HCT116 (cell line): ENCODE measurements at regions not wholly inside any gene's neighbourhood (a gene's known extent, or its start where the extent isn't known, plus 50 kb on each side); places are given as distances from the start of the nearest gene placed in this dataset.

Experiments
- ATAC-seq: fragments of 200-7000 bp; cut with Tn5 transposase; 2 replicates; pipeline ENCODE4 v1.9.1; 2020; ENCODE audit warnings: mild to moderate bottlenecking, moderate library complexity
- BruUV-seq: library from RNA; stranded (reverse); fragments of 400-500 nt; replicated peaks from 2 replicates; lab custom pipeline; 2021; lab: Mats Ljungman, UMichigan
- CTCF ChIA-PET: fragments of 300-600 bp; sonication (Branson Sonifier 250); formaldehyde crosslinking; loops from one replicate; lab custom pipeline; 2021; ENCODE audit warnings: antibody characterized with exemption; lab: Charles Lee
- POLR2A ChIA-PET: fragments of 300-600, 350-600 bp; sonication (Branson Sonifier 250); formaldehyde crosslinking; loops from one replicate; lab custom pipeline; 2021; ENCODE audit warnings: antibody characterized with exemption; lab: Charles Lee
- RAD21 ChIA-PET, 2 experiments: fragments of 300-600 bp; sonication (Branson Sonifier 250); formaldehyde crosslinking; loops; one replicate each; lab custom pipeline; 2023; ENCODE audit warnings: low total read pairs in 2 of 2; ENCODE audit not compliant: uncharacterized antibody in 2 of 2, unreplicated experiment in 2 of 2, low non-redundant PET in 1 of 2; lab: Charles Lee
- DNase-seq: peaks from one replicate; pipeline ENCODE4 v3.0.0-alpha.2; 2010; ENCODE audit warnings: low read depth, low spot score
- H2AFZ ChIP-seq: fragments of 200-600 bp; shearing (Covaris generic), sonication (generic); 2 replicates; pipeline ENCODE4 v1.6.1; 2017; ENCODE audit warnings: low read depth, mixed run types, mixed read lengths, antibody characterized with exemption, low read length; ENCODE audit not compliant: poor library complexity, severe bottlenecking
- H3K27ac ChIP-seq: 2 replicates; pipeline ENCODE4 v1.5.1; 2012; ENCODE audit warnings: low read depth, low read length
- H3K27me3 ChIP-seq: fragments of 200-600 bp; sonication (generic); 2 replicates; pipeline ENCODE4 v1.6.1; 2016; ENCODE audit warnings: mixed run types, low read length, mixed read lengths; ENCODE audit not compliant: insufficient read depth
- H3K36me3 ChIP-seq, 2 experiments: fragments of 200-500 bp in 1 of 2; fragments of 200-600 bp in 1 of 2; sonication (Bioruptor generic) in 1 of 2; sonication (generic) in 1 of 2; 2 replicates each; pipeline versions ENCODE4 v1.5.1 to v1.6.1; 2014 to 2016; ENCODE audit warnings: low read length in 2 of 2, inconsistent platforms in 1 of 2, mixed read lengths in 1 of 2, mixed run types in 1 of 2; ENCODE audit not compliant: insufficient read depth in 2 of 2, control insufficient read depth in 1 of 2
- H3K4me1 ChIP-seq, 2 experiments: fragments of 200-600 bp in 1 of 2; sonication (generic) in 1 of 2; 2 replicates each; pipeline versions ENCODE4 v1.5.1 to v1.6.1; 2012 to 2017; ENCODE audit warnings: low read length in 2 of 2, inconsistent platforms in 1 of 2, mild to moderate bottlenecking in 1 of 2, mixed read lengths in 1 of 2, mixed run types in 1 of 2, moderate library complexity in 1 of 2; ENCODE audit not compliant: insufficient read depth in 2 of 2, control insufficient read depth in 1 of 2
- H3K4me2 ChIP-seq: fragments of 200-600 bp; sonication (generic); 2 replicates; pipeline ENCODE4 v1.6.1; 2017; ENCODE audit warnings: mixed run types, low read length, mixed read lengths
- H3K4me3 ChIP-seq, 2 experiments: fragments of 200-600 bp in 1 of 2; sonication (generic) in 1 of 2; replicated peaks in 1 of 2; 2 replicates each; pipeline ENCODE4 v1.5.1; 2011 to 2016; ENCODE audit warnings: low read length in 2 of 2, control low read depth in 1 of 2, low read depth in 1 of 2, mild to moderate bottlenecking in 1 of 2, mixed read lengths in 1 of 2, mixed run types in 1 of 2
- H3K79me2 ChIP-seq: fragments of 200-600 bp; sonication (generic); 2 replicates; pipeline ENCODE4 v1.6.1; 2017; ENCODE audit warnings: mild to moderate bottlenecking, mixed run types, low read length, moderate library complexity, mixed read lengths; ENCODE audit not compliant: insufficient read depth
- H3K9ac ChIP-seq: fragments of 200-600 bp; sonication (generic); 2 replicates; pipeline ENCODE4 v1.6.1; 2016; ENCODE audit warnings: low read length, mixed read lengths
- H3K9me2 ChIP-seq: fragments of 200-600 bp; sonication (generic), shearing (Covaris generic); 2 replicates; pipeline ENCODE4 v1.6.1; 2017; ENCODE audit warnings: mixed run types, mild to moderate bottlenecking, moderate library complexity; ENCODE audit not compliant: insufficient read depth
- H3K9me3 ChIP-seq, 2 experiments: fragments of 200-500 bp in 1 of 2; fragments of 200-600 bp in 1 of 2; sonication (Bioruptor generic) in 1 of 2; sonication (generic) in 1 of 2; 2 replicates each; pipeline ENCODE4 v1.6.1; 2014 to 2017; ENCODE audit warnings: low read length in 2 of 2, mixed read lengths in 2 of 2, inconsistent platforms in 1 of 2, low read depth in 1 of 2, mild to moderate bottlenecking in 1 of 2, mixed run types in 1 of 2, moderate library complexity in 1 of 2; ENCODE audit not compliant: control insufficient read depth in 1 of 2, insufficient read depth in 1 of 2
- H4K20me1 ChIP-seq: fragments of 200-600 bp; sonication (generic), shearing (Covaris generic); 2 replicates; pipeline ENCODE4 v1.6.1; 2017; ENCODE audit warnings: mixed run types, mild to moderate bottlenecking, moderate library complexity; ENCODE audit not compliant: insufficient read depth
- CBX3 ChIP-seq: IDR thresholded peaks from 2 replicates; pipeline ENCODE4 v1.6.1; 2012; ENCODE audit warnings: low read depth
- ELF1 ChIP-seq: IDR thresholded peaks from 2 replicates; pipeline ENCODE4 v1.6.1; 2012; ENCODE audit warnings: low read depth, borderline replicate concordance
- EZH2phosphoT487 ChIP-seq: fragments of 200-600 bp; IDR thresholded peaks from 2 replicates; pipeline ENCODE4 v1.6.1; 2018; ENCODE audit warnings: antibody characterized with exemption, borderline replicate concordance
- SP1 ChIP-seq: IDR thresholded peaks from 2 replicates; pipeline ENCODE4 v1.6.1; 2012; ENCODE audit warnings: low read depth
- TCF7L2 ChIP-seq: IDR thresholded peaks from 2 replicates; pipeline ENCODE4 v1.7.0; 2011; ENCODE audit warnings: borderline replicate concordance, inconsistent platforms; ENCODE audit not compliant: insufficient read depth, insufficient read length; ENCODE audit errors: extremely low read depth
- intact Hi-C: fragments of 100-400 bp; cut with micrococcal nuclease; formaldehyde crosslinking; loops from 2 replicates; pipeline ENCODE4 v1.10.0; 2022
- TF ChIP-seq, protein P1 (sequence below): IDR thresholded peaks from 2 replicates; pipeline ENCODE4 v1.6.1; 2011; ENCODE audit warnings: mild to moderate bottlenecking, low read length, moderate library complexity; ENCODE audit not compliant: insufficient replicate concordance; ENCODE audit errors: extremely low read depth

DNA sequence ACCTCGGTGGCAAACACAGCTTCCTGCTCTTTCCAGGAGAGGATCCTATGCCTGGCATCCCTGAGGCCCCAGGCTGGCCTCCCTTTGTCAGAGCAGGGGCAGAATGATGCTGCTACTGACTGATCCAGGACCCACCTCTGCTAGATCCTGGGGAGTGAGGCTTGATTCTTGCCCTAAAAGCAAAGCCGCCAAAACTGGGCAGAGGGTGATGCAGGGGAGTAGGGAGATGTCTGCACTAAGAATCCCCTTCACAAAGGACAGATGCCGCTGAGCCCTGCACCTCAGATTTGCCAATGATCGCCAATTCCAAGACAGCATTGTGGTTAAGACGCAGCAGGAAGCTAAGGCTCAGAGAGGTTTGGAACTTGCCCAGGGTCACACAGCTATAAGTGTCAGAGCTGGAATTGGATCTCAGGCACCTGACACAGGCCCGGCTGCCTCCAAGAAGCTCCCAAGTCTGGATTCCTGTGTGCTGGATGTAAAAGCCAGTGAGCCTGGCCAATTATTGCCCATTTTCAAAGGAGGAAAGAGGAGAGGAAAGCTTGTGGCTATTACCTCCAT, 60.7 kb upstream of the TNRC6C start:
- Histone ChIP-seq H3K4me3 (no peak overlapping the region), H3K9me2 (no peaks in the 10 kb centered on the region)
- no TSS peak for BruUV-seq
- TF ChIP-seq, protein P1, sequence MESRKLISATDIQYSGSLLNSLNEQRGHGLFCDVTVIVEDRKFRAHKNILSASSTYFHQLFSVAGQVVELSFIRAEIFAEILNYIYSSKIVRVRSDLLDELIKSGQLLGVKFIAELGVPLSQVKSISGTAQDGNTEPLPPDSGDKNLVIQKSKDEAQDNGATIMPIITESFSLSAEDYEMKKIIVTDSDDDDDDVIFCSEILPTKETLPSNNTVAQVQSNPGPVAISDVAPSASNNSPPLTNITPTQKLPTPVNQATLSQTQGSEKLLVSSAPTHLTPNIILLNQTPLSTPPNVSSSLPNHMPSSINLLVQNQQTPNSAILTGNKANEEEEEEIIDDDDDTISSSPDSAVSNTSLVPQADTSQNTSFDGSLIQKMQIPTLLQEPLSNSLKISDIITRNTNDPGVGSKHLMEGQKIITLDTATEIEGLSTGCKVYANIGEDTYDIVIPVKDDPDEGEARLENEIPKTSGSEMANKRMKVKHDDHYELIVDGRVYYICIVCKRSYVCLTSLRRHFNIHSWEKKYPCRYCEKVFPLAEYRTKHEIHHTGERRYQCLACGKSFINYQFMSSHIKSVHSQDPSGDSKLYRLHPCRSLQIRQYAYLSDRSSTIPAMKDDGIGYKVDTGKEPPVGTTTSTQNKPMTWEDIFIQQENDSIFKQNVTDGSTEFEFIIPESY: no peak
- TF ChIP-seq ELF1: no peak
- no peak for TF ChIP-seq EZH2phosphoT487
- no peak for TF ChIP-seq CBX3
- no peak for TF ChIP-seq SP1
- TF ChIP-seq TCF7L2: no peak
- TF ChIP-seq, all 23 proteins: peak for 0
- Histone ChIP-seq H3K27me3 (0 out of 2 replicates have a peak, but pooled peaks cover 11% of the 10 kb centered on the region), H3K79me2 (no peaks in the 10 kb centered on the region), H3K9ac (no peak overlapping the region), H3K4me2 (no peak overlapping the region), H3K36me3 (no peaks in the 10 kb centered on the region), H3K9me3 (no peaks in the 10 kb centered on the region), H3K4me1 (no peaks in the 10 kb centered on the region; a peak in 1 of 4 replicates), H4K20me1 (no peaks in the 10 kb centered on the region), H2AFZ (no peak overlapping the region), H3K27ac (no peak overlapping the region)
- CTCF ChIA-PET: no interaction called here
- DNase-seq (no peak), ATAC-seq (no peak)
- POLR2A ChIA-PET: interaction anchor here (1.0 kb wide), 1 partner anchor 60 kb away, joined by 4 read pairs; the partner anchor contains the start of gene TNRC6C
- RAD21 ChIA-PET: no interaction called here
- intact Hi-C loops: no loop called here
